PC-3 (cell line): ENCODE measurements at regions not wholly inside any gene's neighbourhood (a gene's known extent, or its start where the extent isn't known, plus 50 kb on each side); places are given as distances from the start of the nearest gene placed in this dataset.

Experiments used
- CTCF ChIP-seq: fragments of 300-600 bp; sonication (generic); conservative IDR thresholded peaks from 2 replicates; pipeline ENCODE4 v1.5.1; 2017; ENCODE audit warnings: antibody characterized with exemption, low read depth, mild to moderate bottlenecking, low read length
- EZH2 ChIP-seq: fragments of 300-600 bp; sonication (generic); IDR thresholded peaks from one replicate; pipeline ENCODE4 v1.6.1; 2017; ENCODE audit warnings: antibody characterized with exemption, mild to moderate bottlenecking, low read length; ENCODE audit not compliant: unreplicated experiment
- EZH2phosphoT487 ChIP-seq: fragments of 300-600 bp; sonication (generic); IDR thresholded peaks from 2 replicates; pipeline ENCODE4 v1.6.1; 2018; ENCODE audit warnings: mild to moderate bottlenecking, antibody characterized with exemption, low read length, borderline replicate concordance

GRCh38 chr2:207458582-207458981, 71.2 kb upstream of the CREB1 start:
- TF ChIP-seq CTCF (0 out of 2 replicates have a peak, but pooled peaks have one; percentile 31), EZH2phosphoT487 (no peak), EZH2 (no peak)
